ENCODE measurements at regions not wholly inside any gene's neighbourhood (a gene's known extent, or its start where the extent isn't known, plus 50 kb on each side); places are given as distances from the start of the nearest gene placed in this dataset.

DNA sequence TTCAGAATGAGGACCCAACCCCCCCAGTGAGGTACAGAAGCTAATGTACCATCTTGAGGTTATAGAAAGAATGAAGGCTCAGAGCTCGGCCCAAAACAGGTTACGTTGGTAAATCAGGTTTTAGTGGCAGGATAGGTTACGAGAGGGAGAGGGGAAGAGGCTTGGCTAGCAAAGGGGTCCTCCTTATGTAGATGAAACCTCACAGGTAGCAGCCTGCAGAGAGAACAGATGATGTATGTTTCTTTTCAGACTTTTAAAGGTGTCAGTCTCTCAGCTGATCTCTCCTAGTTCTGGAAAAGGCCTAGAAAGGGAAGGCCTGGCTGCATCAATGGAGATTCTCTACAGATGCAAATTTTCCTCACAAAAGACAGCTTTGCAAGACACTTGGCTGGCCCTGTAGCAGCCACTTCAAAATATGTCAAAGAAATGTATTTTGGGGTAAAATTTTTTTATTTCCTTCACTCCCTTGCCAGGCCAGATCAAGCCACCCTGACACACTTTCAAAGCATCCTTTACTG is 71.7 kb upstream of the CPSF6 start (continued):
- TF ChIP-seq, protein P1, sequence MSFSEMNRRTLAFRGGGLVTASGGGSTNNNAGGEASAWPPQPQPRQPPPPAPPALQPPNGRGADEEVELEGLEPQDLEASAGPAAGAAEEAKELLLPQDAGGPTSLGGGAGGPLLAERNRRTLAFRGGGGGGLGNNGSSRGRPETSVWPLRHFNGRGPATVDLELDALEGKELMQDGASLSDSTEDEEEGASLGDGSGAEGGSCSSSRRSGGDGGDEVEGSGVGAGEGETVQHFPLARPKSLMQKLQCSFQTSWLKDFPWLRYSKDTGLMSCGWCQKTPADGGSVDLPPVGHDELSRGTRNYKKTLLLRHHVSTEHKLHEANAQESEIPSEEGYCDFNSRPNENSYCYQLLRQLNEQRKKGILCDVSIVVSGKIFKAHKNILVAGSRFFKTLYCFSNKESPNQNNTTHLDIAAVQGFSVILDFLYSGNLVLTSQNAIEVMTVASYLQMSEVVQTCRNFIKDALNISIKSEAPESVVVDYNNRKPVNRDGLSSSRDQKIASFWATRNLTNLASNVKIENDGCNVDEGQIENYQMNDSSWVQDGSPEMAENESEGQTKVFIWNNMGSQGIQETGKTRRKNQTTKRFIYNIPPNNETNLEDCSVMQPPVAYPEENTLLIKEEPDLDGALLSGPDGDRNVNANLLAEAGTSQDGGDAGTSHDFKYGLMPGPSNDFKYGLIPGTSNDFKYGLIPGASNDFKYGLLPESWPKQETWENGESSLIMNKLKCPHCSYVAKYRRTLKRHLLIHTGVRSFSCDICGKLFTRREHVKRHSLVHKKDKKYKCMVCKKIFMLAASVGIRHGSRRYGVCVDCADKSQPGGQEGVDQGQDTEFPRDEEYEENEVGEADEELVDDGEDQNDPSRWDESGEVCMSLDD (tag by site-specific recombination; IDR thresholded peaks at IDR 0.05), result no peak
- no peak for TF ChIP-seq ZNF585B (tag by site-specific recombination; IDR thresholded peaks at IDR 0.05)

DNA sequence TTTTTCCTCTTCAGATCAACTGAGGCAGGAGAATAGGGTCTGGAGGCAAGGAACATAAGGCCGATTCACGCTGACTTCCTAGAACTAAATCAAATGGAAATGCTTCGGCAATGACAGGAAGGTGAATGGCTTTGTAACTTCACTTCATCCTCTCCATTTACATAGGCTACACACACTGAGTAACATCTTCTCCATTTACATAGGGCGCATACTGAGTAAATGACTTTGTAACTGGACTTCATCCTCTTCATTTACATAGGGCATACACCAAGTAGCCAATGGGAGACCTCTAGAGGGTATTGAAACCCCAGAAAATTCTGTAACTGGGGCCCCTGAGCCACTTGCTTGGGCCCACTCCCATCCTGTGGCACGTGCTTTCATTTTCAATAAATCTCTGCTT is 71.0 kb upstream of the CPSF6 start:
- POLR2A ChIA-PET, result no interaction called here
- Histone ChIP-seq H3K9me3 (ENCODE audit: control insufficient read depth, insufficient read depth, low read depth, low read length) (no peaks in the 10 kb centered on the region), H3K27ac (ENCODE audit: extremely low read depth, low read depth, low read length) (no peak overlapping the region), H3K4me1 (ENCODE audit: control insufficient read depth, insufficient read depth, low read length) (no peaks in the 10 kb centered on the region), H3K36me3 (ENCODE audit: control insufficient read depth in 2 of 2, insufficient read depth in 1 of 2, low read length in 2 of 2) (no peaks in the 10 kb centered on the region), H3K4me3 (ENCODE audit: low read depth, low read length) (no peak overlapping the region)
- no peak for TF ChIP-seq GLI4 (tag by site-specific recombination; IDR thresholded peaks at IDR 0.05)
- TF ChIP-seq, protein P2, sequence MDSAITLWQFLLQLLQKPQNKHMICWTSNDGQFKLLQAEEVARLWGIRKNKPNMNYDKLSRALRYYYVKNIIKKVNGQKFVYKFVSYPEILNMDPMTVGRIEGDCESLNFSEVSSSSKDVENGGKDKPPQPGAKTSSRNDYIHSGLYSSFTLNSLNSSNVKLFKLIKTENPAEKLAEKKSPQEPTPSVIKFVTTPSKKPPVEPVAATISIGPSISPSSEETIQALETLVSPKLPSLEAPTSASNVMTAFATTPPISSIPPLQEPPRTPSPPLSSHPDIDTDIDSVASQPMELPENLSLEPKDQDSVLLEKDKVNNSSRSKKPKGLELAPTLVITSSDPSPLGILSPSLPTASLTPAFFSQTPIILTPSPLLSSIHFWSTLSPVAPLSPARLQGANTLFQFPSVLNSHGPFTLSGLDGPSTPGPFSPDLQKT (IDR thresholded peaks at IDR 0.05; ENCODE audit: borderline replicate concordance, low read depth, low read length), result no peak
- TF ChIP-seq, protein P3, sequence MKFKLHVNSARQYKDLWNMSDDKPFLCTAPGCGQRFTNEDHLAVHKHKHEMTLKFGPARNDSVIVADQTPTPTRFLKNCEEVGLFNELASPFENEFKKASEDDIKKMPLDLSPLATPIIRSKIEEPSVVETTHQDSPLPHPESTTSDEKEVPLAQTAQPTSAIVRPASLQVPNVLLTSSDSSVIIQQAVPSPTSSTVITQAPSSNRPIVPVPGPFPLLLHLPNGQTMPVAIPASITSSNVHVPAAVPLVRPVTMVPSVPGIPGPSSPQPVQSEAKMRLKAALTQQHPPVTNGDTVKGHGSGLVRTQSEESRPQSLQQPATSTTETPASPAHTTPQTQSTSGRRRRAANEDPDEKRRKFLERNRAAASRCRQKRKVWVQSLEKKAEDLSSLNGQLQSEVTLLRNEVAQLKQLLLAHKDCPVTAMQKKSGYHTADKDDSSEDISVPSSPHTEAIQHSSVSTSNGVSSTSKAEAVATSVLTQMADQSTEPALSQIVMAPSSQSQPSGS (tag by site-specific recombination; IDR thresholded peaks at IDR 0.05; ENCODE audit: low read depth), result no peak
- TF ChIP-seq ZNF792 (tag by site-specific recombination; IDR thresholded peaks at IDR 0.05), result no peak
- no peak for TF ChIP-seq ZBTB48 (tag by site-specific recombination; IDR thresholded peaks at IDR 0.05)
- no peak for TF ChIP-seq ZNF169 (tag by site-specific recombination; IDR thresholded peaks at IDR 0.05)
- TF ChIP-seq ZNF2 (tag by site-specific recombination; IDR thresholded peaks at IDR 0.05), result no peak
- TF ChIP-seq, protein P4, sequence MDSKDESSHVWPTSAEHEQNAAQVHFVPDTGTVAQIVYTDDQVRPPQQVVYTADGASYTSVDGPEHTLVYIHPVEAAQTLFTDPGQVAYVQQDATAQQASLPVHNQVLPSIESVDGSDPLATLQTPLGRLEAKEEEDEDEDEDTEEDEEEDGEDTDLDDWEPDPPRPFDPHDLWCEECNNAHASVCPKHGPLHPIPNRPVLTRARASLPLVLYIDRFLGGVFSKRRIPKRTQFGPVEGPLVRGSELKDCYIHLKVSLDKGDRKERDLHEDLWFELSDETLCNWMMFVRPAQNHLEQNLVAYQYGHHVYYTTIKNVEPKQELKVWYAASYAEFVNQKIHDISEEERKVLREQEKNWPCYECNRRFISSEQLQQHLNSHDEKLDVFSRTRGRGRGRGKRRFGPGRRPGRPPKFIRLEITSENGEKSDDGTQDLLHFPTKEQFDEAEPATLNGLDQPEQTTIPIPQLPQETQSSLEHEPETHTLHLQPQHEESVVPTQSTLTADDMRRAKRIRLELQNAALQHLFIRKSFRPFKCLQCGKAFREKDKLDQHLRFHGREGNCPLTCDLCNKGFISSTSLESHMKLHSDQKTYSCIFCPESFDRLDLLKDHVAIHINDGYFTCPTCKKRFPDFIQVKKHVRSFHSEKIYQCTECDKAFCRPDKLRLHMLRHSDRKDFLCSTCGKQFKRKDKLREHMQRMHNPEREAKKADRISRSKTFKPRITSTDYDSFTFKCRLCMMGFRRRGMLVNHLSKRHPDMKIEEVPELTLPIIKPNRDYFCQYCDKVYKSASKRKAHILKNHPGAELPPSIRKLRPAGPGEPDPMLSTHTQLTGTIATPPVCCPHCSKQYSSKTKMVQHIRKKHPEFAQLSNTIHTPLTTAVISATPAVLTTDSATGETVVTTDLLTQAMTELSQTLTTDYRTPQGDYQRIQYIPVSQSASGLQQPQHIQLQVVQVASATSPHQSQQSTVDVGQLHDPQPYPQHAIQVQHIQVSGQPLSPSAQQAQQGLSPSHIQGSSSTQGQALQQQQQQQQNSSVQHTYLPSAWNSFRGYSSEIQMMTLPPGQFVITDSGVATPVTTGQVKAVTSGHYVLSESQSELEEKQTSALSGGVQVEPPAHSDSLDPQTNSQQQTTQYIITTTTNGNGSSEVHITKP (tag by site-specific recombination; IDR thresholded peaks at IDR 0.05), result no peak
- TF ChIP-seq ZNF658 (tag by site-specific recombination; IDR thresholded peaks at IDR 0.05), result no peak
- TF ChIP-seq ZNF10 (tag by site-specific recombination; IDR thresholded peaks at IDR 0.05), result no peak
- no peak for TF ChIP-seq ZNF23 (tag by site-specific recombination; IDR thresholded peaks at IDR 0.05; ENCODE audit: borderline replicate concordance)
- no peak for TF ChIP-seq ZNF423 (tag by site-specific recombination; IDR thresholded peaks at IDR 0.05)
- no peak for TF ChIP-seq ZNF776 (tag by site-specific recombination; IDR thresholded peaks at IDR 0.05; ENCODE audit: borderline replicate concordance)
- no peak for TF ChIP-seq ZNF335 (tag by site-specific recombination; conservative IDR thresholded peaks at IDR 0.05)
- TF ChIP-seq ZNF366 (tag by site-specific recombination; conservative IDR thresholded peaks at IDR 0.05), result no peak
- no peak for TF ChIP-seq ZNF214 (tag by site-specific recombination; IDR thresholded peaks at IDR 0.05; ENCODE audit: borderline replicate concordance)
- CTCF ChIA-PET, result interaction anchor here (1.2 to 1.6 kb wide), 2 partner anchors 11 to 14 kb away, joined by 7 to 9 read pairs; no protein-coding TSS in a partner anchor

Measured in HEK293 (cell line).